NCI-H2227 (cell line): ENCODE measurements at regions not wholly inside any gene's neighbourhood (a gene's known extent, or its start where the extent isn't known, plus 50 kb on each side); places are given as distances from the start of the nearest gene placed in this dataset.
"Not testable (repeated sequence)": the region's sequence is repeated elsewhere in the genome, so short reads cannot be mapped to it uniquely, and the experiment has no call there.

Source experiments
- DNase-seq: peaks from one replicate; lab custom pipeline; 2025; ENCODE audit not compliant: unreplicated experiment; lab: John Stamatoyannopoulos, UW

- DNase-seq = peak; percentile 17
Measured at GRCh38 chr12:107515446-107515958, 170.1 kb upstream of the PWP1 start.

- not testable (repeated sequence) for DNase-seq
Measured at GRCh38 chr12:107517816-107518215, 167.8 kb upstream of the PWP1 start.

DNA sequence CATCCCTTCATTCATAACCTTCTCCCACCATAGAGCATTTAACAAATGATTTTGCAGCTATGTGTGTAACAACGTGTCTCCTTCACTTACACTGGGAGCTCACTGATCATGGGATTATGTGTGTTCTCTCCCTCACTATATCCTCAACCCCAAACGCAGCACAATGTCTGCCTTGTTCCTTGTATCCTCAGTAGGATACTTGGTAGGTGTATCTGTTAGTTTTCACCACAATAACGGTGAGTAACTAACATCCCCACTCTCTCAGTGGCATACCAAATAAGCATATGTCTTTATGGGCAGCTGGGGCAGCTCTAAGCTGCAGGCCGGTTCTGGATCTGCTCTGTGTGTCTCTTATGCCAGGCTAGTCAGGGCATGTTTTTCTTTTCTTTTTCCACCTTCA is 166.7 kb upstream of the PWP1 start:
- DNase-seq = no peak

DNA sequence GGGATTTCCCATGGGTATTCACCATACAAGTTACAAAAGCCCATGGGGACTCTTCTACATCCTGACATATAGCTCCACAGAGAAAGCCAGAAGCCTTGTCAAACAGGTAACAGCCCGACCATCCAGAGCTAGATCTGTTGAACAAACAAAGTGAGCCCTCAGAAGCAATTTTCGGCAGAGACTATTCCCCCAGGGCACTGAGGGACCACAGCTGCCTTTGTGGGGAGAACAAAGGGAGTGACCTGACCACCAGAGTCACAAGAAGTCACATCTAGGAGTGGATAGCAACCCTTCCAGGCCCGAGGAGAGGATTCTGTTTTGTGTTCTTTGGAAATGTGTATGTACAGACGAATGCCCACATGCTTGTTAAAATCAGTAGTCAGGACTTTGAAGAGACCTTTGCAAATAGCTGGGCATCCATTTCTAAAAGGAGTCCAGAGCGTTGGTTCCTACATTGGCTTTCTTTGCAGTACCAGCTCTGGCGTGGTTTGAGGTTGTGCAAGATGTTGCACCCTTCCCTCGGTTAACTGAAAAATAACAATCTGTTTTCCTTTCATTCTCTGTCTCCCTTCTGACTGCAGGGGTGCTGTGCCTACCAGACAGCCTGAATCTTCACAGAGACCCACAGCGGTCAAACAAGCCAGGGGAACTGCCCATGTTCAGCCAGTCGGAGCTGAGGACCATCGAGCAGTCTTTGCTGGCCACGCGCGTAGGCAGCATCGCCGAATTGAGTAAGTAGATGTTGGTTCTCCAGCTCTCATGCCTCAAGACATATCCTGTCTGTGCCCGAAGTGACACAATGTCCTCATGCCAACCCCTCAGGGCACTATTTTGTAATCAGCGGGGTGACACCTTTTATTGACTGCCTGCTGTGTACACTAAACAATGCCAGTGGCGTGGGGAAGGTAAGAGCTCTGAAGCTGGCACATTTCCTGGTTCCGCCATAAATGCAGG is 165.4 kb upstream of the PWP1 start:
- no peak for DNase-seq

DNA sequence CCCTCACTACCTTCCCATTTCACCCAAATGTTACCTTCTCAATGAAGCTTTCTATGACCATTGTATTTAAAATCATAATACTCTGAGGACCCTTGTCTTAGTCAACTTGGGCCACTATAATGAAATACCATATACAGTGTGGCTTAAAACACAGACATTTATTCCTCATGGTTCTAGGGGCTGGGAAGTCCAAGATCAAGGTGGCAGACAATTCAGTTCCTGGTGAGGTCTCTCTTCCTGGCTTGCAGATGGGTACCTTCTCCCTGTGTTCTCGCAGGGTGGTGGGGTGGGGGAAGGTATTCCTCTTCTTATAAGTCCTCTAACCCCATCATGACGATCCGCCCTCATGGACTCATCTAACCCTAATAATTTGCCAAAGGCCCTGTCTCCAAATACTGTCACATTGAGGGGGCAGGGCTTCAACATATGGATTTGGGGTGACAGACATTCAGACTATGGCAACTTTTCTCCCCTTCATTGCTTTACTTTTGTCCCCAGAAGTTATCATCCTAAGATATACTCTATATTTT is 163.7 kb upstream of the PWP1 start:
- no peak for DNase-seq

DNA sequence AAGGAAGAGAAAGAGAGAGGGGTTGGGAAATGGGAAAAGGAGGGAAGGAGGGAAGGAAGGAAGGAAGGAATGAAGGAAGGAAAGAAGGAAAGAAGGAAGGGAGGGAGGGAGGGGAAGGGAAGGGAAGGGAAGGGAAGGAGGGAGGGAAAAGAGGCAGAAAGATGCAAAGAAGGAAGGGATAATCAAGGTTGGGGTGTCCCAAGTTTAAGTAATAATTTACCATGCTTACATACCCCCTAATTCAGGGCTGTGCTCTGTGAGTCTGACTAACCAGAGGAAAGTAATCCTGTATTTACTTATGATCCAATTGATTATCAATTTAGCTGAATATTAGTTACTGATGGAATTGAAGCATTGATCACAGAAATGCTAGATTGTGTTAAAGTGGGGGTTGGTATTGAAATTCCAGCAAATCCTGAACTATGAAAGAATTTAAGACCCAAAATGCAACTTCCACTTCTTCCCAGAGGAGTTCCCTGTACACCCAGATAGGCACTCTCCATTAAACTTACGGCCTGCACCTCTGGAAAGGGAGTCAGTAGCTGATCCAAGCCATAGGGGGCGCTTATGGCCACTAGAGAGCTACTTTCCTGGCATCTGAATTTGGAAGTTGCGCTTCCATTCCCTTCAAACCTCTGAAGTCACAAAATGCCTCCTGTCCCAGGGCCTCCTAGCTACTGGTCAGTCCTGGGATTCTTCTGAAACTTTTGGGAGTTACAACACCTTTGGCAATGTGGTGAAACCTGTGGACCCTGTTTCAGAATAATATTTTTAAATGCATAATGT is 162.7 kb upstream of the PWP1 start:
- DNase-seq = no peak

DNA sequence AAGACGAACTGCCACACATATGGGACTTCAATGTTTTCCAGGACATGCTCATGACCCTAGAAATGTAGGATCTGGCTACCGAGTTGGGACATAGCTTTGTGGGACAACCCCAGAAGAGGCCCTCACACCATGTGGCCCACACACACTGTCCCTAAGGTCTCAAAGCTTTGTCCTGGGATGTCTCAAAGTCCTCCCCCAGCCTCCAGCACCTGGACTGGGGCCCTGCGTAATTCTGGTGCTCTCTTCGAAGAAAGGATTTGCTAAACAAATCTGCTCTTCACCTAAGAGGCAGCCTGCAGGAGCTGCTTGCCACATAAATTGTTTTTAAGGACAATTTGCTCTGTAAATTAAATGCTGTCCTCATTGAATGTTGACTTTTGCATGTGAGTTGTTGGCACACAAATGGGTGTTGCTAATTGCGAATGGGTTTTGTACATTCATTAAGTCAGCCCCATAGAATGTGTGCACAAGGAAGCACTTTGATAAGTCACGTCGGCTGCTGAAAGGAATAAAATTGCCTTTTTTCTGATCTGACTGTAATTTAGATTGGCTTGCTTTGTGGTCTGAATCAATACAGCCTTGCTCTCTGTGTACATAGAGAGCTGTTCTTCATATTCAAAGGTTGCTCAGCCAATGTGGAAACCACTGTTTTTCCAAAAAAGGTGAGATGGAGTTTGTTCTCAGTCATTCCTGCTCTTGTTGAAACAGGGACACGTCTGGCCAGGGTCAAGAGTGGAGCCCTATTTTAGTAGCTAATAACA is 161.6 kb upstream of the PWP1 start:
- DNase-seq = peak; percentile 69

GRCh38 chr12:107525063-107525718 is 160.4 kb upstream of the PWP1 start:
- DNase-seq = no peak

GRCh38 chr12:107525719-107526554 is 159.7 kb upstream of the PWP1 start:
- no peak for DNase-seq

- DNase-seq = no peak
Measured at GRCh38 chr12:107526555-107527180, 158.9 kb upstream of the PWP1 start.

DNA sequence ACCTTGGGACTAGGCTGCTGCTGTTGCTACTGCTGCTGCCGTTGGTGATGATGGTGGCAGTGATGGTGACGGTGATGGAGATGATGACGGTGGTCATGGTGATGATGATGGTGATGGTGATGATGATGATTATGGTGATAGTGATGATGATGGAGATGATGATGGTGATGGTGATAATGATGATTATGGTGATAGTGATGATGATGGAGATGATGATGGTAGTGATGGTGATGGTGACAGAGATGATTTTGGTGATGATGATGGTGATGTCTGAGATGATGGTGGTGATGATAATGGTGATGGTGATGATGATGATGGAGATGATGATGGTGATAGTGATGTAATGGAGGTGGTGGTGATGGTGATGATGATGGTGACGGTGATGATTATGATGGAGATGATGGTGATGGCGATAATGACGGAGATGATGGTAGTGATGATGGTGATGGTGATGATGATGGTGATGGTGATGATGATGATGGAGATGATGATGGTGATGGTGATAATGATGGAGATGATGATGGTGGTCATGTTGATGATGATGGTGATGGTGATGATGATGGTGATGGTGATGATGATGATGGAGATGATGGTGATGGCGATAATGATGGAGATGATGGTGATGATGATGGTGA is 156.8 kb upstream of the PWP1 start:
- no peak for DNase-seq

DNA sequence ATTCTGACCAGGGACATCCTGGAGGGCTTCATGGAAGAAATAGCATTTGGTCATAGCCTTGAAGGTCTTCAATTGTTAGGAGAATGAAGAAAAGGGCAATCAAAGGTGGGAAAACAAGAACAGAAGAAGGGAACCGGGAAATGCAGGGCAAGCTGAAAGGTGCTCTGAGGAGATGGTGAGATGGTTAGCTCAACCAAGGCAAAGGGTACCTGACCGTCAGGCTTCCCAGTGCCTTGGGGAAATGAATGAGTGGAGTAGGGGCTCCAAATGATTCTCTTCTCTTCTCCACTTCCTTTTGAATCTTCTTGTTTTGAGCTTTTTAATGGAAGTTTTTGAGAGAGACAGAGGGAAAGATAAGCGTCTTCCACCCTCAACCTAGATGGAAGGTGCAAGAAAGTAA is 155.6 kb upstream of the PWP1 start:
- no peak for DNase-seq

- DNase-seq = no peak
Measured at GRCh38 chr12:107530701-107531100, 154.9 kb upstream of the PWP1 start.

GRCh38 chr12:107533218-107533617 is 152.4 kb upstream of the PWP1 start:
- DNase-seq = no peak

GRCh38 chr12:107536613-107537012 is 149.0 kb upstream of the PWP1 start:
- DNase-seq = no peak

- no peak for DNase-seq
Measured at GRCh38 chr12:107537464-107538119, 148.0 kb upstream of the PWP1 start.

GRCh38 chr12:107539196-107539939 is 146.2 kb upstream of the PWP1 start:
- no peak for DNase-seq
